ENCODE measurements at regions not wholly inside any gene's neighbourhood (a gene's known extent, or its start where the extent isn't known, plus 50 kb on each side); places are given as distances from the start of the nearest gene placed in this dataset.

- TF ChIP-seq USF2 (IDR thresholded peaks at IDR 0.05; ENCODE audit: borderline replicate concordance, low read depth, low read length), result no peak
- no peak for TF ChIP-seq CTCF (IDR thresholded peaks at IDR 0.05 in 2 of 3, conservative IDR thresholded peaks at IDR 0.05 in 1 of 3; ENCODE audit: control insufficient read depth in 2 of 3, extremely low read depth in 1 of 3, insufficient read depth in 1 of 3, low read depth in 3 of 3, low read length in 3 of 3)
- TF ChIP-seq ZNF24 (IDR thresholded peaks at IDR 0.05), result no peak
- TF ChIP-seq HDGF (IDR thresholded peaks at IDR 0.05), result no peak
- TF ChIP-seq BRCA1 (IDR thresholded peaks at IDR 0.05; ENCODE audit: low read depth, low read length), result no peak
- TF ChIP-seq NFXL1 (IDR thresholded peaks at IDR 0.05; ENCODE audit: borderline replicate concordance), result no peak
- TF ChIP-seq MYC (IDR thresholded peaks at IDR 0.05; ENCODE audit: insufficient read depth, insufficient read length, insufficient replicate concordance, low read length, severe bottlenecking), result no peak
- TF ChIP-seq POLR2A (IDR thresholded peaks at IDR 0.05; ENCODE audit: low read depth, low read length), result no peak
- TF ChIP-seq RFX5 (IDR thresholded peaks at IDR 0.05; ENCODE audit: low read depth, low read length), result no peak
- no peak for TF ChIP-seq BHLHE40 (IDR thresholded peaks at IDR 0.05; ENCODE audit: borderline replicate concordance in 1 of 2, low read depth in 2 of 2, low read length in 1 of 2)
- TF ChIP-seq NR2C1 (IDR thresholded peaks at IDR 0.05), result no peak
- TF ChIP-seq SMC3 (IDR thresholded peaks at IDR 0.05; ENCODE audit: borderline replicate concordance, low read length), result no peak
- no peak for TF ChIP-seq EP300 (IDR thresholded peaks at IDR 0.05; ENCODE audit: borderline replicate concordance in 1 of 2, control insufficient read depth in 1 of 2, low read depth in 2 of 2, low read length in 2 of 2)
- no peak for TF ChIP-seq ASH2L (IDR thresholded peaks at IDR 0.05; ENCODE audit: borderline replicate concordance, low read depth)
These were observed 176.9 kb upstream of the CD180 start for GRCh38 chr5:67373518-67373917.
